Occipital lobe (tissue), 1 donor: ENCODE measurements at regions not wholly inside any gene's neighbourhood (a gene's known extent, or its start where the extent isn't known, plus 50 kb on each side); places are given as distances from the start of the nearest gene placed in this dataset.

Experiments
- DNase-seq: peaks from one replicate; lab custom pipeline; 2025; lab: John Stamatoyannopoulos, UW

GRCh38 chr13:22091222-22091970, 420.5 kb downstream of the FGF9 start:
- no peak for DNase-seq

DNA sequence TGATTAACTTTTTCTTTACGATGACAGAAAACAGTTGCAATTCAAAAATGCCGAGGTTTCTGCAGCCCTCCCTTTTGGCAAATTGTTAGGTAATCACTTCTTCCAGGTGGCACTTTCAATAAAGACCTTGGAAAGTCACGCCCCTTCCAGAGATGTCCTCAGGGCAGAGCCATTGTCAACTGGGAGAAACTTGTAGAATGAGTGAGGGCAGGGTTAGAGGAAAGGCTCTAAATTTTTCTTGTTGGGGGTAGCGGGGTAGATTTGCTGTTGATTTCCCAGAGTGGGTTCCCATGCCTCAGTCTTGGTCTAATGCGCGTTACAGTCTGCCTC, 421.1 kb downstream of the FGF9 start:
- DNase-seq, result no peak

GRCh38 chr13:22092791-22093560, 422.1 kb downstream of the FGF9 start:
- no peak for DNase-seq

GRCh38 chr13:22095794-22096193, 424.9 kb downstream of the FGF9 start:
- DNase-seq, result no peak

DNA sequence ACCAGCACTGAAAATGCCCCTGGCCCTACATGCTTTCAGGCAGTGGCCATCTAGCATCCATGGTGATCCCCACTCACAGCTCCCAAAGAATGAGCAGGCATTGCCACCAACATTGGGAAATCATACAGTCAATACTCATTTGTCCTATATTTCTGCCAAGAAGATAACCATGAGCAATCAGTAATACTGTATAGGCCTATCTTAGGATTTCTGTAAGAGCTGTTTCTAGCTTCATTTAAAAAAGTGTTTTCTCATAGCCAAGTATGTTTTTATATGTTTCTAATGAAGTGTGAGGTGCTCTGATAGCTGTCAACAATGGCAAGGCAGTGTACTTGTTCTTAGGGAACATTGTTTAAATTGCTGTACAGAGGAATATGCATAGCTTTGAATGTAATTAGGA, 428.7 kb downstream of the FGF9 start:
- DNase-seq, result no peak

DNA sequence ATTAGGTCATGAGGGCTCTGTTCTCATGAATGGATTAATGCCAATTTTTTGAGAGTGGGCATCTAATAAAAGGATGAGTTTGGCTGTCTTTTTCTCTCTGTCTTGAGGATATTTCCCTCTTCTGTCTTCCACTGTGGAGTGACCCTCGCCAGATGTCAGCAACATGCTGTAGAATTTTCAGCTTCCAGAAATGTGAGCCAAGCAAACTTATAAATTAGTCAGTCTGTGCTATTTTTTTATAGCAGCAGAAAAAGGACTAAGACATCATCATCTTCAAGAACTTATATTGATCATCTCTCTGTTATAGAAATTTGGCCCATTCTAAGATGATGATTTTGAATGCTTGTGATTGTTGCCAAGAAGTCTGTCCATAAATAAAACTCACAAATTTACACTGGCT, 431.4 kb downstream of the FGF9 start:
- DNase-seq, result no peak

GRCh38 chr13:22103046-22104027, 432.5 kb downstream of the FGF9 start:
- DNase-seq, result no peak

- no peak for DNase-seq
Measured at GRCh38 chr13:22106058-22106457, 435.2 kb downstream of the FGF9 start.

DNA sequence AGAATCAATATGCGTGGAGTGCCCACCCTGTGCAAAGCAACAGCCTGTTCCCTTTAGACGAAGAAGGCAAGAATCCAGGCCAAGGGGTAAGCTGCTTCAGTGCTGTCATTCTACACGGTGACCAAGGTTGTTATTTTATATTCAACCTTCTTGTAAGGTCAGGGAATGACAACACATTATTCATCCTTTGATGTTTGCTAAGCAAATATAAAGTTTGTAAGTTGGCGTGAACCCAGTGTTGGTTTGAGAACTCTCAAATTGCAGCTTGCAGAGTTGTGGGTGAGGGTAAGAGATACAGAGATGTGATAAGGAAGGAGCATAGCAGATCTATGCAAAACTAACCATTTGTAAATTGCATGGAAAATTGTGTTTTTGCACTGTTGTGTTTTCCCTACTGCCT, 436.7 kb downstream of the FGF9 start:
- no peak for DNase-seq

DNA sequence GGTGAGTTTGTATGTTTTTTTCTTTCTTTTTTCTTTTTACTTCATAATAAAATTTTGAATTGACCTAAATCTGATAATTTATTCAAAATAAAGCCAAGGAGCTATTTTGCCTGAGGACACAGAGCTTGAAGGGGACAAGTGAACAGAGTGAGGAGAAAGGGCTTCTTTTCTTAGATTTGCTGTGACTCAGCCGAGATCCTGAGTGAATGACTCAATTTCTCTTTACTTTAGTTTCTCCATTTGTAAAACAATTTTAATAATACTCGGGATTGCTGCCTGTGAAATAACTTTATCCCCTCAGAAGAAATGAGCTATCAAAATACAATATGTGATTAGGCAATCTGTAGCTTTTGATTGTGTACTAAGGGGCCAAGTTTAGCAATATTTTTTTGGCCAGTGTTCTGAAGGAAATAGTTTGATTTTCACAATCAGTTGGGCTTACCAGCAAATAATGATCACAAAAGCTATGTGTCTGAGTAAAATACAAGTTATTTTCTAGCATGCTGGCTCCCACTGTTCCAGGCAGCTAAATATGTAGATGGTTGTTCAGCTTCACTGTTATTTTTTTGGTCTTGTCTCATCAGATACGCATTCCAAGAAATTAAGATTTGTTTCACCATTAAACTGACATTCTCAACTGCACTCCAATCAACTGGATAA, 437.5 kb downstream of the FGF9 start:
- DNase-seq, result no peak

DNA sequence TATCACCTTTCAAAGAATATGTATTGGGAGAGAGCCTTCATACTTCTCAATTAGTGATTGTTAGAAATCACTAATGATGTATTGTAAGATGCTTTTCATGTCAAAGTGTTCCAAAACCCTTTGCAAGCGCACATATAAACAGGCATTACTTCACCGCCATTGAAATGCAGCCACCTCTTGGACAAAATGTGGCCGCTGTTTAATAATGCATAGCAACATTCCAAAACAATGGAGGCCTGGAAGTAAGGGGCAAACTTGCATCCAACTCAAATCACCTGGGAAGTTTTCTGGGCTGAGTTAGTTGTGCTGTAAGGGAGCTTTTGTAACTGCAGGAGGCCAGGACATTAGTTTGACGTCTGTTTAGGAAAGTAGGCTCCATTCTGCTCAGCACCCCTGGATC, 438.1 kb downstream of the FGF9 start:
- no peak for DNase-seq

- no peak for DNase-seq
Measured at GRCh38 chr13:22110368-22110767, 439.5 kb downstream of the FGF9 start.

DNA sequence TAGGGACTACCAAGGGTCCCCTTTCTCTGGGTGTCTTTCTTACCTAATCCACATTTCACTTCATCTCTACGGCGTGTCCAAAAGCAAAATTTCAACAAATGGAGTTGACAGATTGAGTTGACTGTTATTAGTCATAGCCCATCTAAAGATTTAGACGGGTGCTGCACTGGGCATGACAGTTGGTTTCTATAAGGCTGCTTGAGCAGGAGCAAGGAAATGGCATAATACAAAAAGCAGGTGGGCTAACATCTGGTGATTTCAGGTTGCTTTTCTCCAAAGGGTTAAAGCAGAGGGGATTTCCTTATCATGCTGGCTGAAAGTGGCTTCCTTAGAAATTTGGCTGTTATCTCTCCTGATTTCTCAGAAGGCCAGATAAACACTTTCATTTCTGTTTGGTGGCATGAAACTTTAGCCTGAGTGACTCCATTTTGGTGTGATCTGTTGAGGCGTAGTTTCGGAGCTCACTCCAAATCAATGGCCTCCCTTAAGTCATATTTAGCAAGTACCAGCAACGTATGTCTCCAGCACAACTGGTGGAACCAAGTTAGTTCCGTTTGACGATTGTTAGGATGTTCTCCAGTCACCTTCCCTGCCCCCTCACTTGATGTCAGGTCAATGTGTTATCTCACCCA, 440.4 kb downstream of the FGF9 start:
- DNase-seq, result no peak

- no peak for DNase-seq
Measured at GRCh38 chr13:22111961-22112360, 441.1 kb downstream of the FGF9 start.

GRCh38 chr13:22112956-22113745, 442.3 kb downstream of the FGF9 start:
- DNase-seq, result no peak

DNA sequence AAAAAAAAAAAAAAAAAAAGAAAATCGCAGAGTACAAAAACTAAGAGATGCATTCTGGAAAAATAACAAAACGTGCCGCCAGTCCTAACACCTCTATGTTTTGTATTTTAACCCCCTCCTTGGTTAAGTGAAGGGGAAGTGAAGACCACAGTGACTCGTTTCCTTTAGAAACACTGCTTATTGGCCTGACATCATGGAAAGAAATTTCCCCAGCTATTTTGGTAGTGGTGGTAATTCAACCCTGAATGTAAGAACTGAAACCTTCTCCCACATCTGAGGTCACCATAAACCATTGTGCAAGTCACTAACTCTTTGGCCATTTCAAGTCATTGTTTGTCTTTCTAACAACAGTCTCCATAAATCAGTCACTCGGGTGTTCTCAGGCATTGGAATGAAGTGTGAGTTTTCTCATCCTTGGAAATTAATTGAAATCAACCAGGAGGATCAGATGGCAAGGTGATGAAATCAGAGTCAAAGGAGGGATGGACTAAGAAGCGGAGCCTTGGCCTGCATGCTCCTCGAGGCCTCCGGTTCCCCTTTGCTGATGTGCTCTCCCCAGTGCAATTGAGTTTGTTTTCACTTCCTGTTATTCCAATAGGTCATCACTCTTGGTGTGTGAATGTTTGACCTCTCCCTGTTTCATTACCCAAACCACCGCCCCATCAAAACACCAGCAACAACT, 443.9 kb downstream of the FGF9 start:
- DNase-seq, result no peak

DNA sequence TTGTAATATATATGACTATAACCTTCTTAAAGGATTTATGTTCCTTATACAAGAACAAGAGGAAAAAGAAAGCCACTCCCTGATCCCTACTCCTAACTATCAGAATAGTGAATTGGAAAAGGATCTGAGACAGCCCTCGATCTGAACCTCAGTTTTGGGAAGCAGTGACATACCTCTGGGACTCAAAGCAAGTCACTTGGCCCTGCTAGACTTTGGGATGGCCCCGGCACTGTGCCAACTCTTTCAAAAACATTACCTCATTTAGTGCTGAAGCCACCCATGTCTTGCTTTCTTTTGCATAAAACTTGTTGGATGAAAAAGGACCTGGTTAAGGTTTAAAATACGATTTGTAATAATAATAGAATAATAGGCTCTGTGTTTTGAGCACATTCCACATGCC, 447.3 kb downstream of the FGF9 start:
- no peak for DNase-seq

DNA sequence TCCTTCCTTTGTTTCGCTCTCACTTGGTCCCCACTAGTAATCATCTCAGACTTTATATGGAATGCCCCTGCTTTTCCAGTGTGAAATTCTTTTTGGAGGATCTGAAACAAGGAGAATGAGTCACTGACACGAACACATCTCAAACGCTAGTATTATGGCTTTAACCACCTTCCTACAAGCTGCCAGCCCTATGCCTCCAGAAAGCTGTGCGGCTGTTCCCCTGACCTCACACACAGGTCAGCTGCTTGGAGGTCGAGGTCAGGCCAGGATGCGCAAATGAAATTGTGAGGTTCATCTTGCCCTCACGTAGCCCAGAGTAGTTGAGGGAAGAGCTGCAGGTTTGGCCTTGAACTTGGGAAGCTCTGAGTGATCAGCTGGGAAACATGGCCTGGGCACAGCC, 449.8 kb downstream of the FGF9 start:
- DNase-seq, result no peak

DNA sequence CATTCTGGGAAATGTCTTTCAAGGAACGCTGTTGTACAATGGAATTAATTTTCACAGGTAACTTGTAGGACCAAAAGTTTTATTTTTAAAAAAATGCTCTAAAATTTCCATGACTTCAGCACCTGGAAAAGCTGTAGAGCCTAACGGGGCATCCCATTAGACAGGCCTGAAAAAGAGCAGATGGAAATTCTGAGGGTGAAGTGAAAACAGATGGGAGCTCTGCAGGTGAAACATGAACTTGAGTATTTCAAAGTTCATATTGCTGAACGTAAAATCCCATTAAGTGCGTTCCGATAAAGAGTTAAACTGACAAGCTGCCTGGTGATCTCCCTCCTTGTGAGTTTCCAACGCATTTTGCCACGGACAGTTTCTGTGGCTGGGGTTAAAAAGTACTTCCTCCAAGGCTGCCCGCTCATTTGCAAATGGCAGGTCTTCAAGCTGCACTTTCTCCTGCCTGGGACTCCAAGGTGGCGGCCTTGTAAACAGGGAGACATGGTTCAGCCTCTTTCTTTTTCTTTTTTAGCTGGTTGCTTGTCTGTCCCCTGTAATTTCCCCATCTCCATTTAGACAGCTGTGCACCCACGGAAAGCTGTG, 450.4 kb downstream of the FGF9 start:
- DNase-seq, result no peak
